ENCODE measurements at regions not wholly inside any gene's neighbourhood (a gene's known extent, or its start where the extent isn't known, plus 50 kb on each side); places are given as distances from the start of the nearest gene placed in this dataset.

DNA sequence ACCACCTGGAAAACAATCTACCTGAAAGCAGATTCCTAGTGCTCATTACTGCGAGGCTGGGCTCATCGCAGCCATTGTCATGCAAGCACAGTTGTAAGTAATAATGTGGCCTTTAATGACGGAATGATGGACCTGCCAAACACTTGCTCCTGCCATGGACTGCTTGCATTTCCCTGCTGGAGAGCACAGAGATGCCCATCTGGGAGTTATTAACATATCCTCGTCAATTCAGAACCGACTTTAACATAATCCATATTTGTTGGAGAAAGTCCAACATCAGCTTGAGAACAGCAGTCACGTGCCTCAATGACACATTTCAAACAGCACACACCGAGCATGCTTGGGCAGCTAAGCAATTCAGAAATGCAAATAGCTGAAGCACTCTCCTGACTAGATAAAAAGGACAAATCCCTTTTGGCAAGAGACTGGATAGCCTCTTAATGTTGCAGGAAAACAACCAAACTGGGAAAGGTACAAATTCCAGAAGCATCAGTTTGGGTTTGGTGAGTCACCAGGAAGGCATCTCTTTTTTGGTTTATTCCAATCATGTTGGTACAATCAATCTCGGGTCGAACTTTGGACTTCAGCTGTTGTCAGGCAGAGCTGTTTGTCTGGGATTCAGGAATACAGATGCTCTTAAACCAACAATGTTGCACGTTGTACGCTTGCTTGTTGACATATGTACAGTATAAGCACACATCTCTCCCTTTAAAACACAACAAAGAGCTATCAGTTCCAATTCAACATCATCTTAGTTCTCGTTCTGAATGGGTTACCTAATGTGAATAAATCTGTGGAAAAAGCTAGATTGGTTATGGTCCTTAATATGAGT, 395.8 kb downstream of the LNPK start:
- TF ChIP-seq, protein P1, sequence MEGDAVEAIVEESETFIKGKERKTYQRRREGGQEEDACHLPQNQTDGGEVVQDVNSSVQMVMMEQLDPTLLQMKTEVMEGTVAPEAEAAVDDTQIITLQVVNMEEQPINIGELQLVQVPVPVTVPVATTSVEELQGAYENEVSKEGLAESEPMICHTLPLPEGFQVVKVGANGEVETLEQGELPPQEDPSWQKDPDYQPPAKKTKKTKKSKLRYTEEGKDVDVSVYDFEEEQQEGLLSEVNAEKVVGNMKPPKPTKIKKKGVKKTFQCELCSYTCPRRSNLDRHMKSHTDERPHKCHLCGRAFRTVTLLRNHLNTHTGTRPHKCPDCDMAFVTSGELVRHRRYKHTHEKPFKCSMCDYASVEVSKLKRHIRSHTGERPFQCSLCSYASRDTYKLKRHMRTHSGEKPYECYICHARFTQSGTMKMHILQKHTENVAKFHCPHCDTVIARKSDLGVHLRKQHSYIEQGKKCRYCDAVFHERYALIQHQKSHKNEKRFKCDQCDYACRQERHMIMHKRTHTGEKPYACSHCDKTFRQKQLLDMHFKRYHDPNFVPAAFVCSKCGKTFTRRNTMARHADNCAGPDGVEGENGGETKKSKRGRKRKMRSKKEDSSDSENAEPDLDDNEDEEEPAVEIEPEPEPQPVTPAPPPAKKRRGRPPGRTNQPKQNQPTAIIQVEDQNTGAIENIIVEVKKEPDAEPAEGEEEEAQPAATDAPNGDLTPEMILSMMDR (IDR thresholded peaks at IDR 0.05), result no peak
- TF ChIP-seq POLR2A (IDR thresholded peaks at IDR 0.05), result no peak
